ENCODE measurements at regions not wholly inside any gene's neighbourhood (a gene's known extent, or its start where the extent isn't known, plus 50 kb on each side); places are given as distances from the start of the nearest gene placed in this dataset.

GRCh38 chr9:30796764-30797163 is 1587.7 kb upstream of the ACO1 start:
- intact Hi-C loops (cut with DNase I) = no loop called here
- H3K9me3 ChIP-seq = no peaks in the 10 kb centered on the region
- no peak for TF ChIP-seq CTCF (IDR thresholded peaks at IDR 0.05)
- no peak for DNase-seq
- no peaks in the 10 kb centered on the region for H3K27me3 ChIP-seq
- no peak overlapping the region for H3K4me3 ChIP-seq
- no peaks in the 10 kb centered on the region for H3K4me1 ChIP-seq
- no peak overlapping the region for H3K27ac ChIP-seq
- ATAC-seq = no peak
- H3K36me3 ChIP-seq = no peaks in the 10 kb centered on the region

GRCh38 chr9:30799527-30800101 is 1584.8 kb upstream of the ACO1 start:
- H3K4me1 ChIP-seq = no peaks in the 10 kb centered on the region
- H3K4me3 ChIP-seq = no peak overlapping the region
- no peaks in the 10 kb centered on the region for H3K27me3 ChIP-seq
- H3K9me3 ChIP-seq = no peaks in the 10 kb centered on the region
- H3K36me3 ChIP-seq = no peaks in the 10 kb centered on the region
- H3K27ac ChIP-seq = no peak overlapping the region
- TF ChIP-seq CTCF (IDR thresholded peaks at IDR 0.05) = no peak
- intact Hi-C loops (cut with DNase I) = no loop called here
- ATAC-seq (no peak), DNase-seq (peak; percentile 39)

- Histone ChIP-seq H3K4me1 (no peaks in the 10 kb centered on the region), H3K36me3 (no peaks in the 10 kb centered on the region), H3K9me3 (no peaks in the 10 kb centered on the region), H3K27me3 (no peaks in the 10 kb centered on the region), H3K27ac (no peak overlapping the region), H3K4me3 (no peak overlapping the region)
- ATAC-seq (no peak), DNase-seq (peak; percentile 29)
- no peak for TF ChIP-seq CTCF (IDR thresholded peaks at IDR 0.05)
- intact Hi-C loops (cut with DNase I) = no loop called here
Observed at GRCh38 chr9:30800421-30800820, 1584.0 kb upstream of the ACO1 start.

- Histone ChIP-seq H3K9me3 (no peaks in the 10 kb centered on the region), H3K4me1 (no peaks in the 10 kb centered on the region), H3K36me3 (no peaks in the 10 kb centered on the region), H3K4me3 (no peak overlapping the region), H3K27ac (no peak overlapping the region), H3K27me3 (no peaks in the 10 kb centered on the region)
- no peak for ATAC-seq
- intact Hi-C loops (cut with DNase I) = no loop called here
- no peak for TF ChIP-seq CTCF (IDR thresholded peaks at IDR 0.05)
- DNase-seq = no peak
Observed at GRCh38 chr9:30812821-30813220, 1571.6 kb upstream of the ACO1 start.

GRCh38 chr9:30815585-30815984 is 1568.9 kb upstream of the ACO1 start:
- intact Hi-C loops (cut with DNase I) = no loop called here
- no peaks in the 10 kb centered on the region for H3K27me3 ChIP-seq
- no peaks in the 10 kb centered on the region for H3K9me3 ChIP-seq
- no peak overlapping the region for H3K27ac ChIP-seq
- H3K4me1 ChIP-seq = no peaks in the 10 kb centered on the region
- no peak for TF ChIP-seq CTCF (IDR thresholded peaks at IDR 0.05)
- no peaks in the 10 kb centered on the region for H3K36me3 ChIP-seq
- DNase-seq = no peak
- no peak for ATAC-seq
- no peak overlapping the region for H3K4me3 ChIP-seq

GRCh38 chr9:30845136-30845535 is 1539.3 kb upstream of the ACO1 start:
- Histone ChIP-seq H3K9me3 (no peaks in the 10 kb centered on the region), H3K27ac (no peak overlapping the region), H3K4me1 (no peaks in the 10 kb centered on the region), H3K36me3 (no peaks in the 10 kb centered on the region), H3K4me3 (no peak overlapping the region), H3K27me3 (no peaks in the 10 kb centered on the region)
- DNase-seq = no peak
- no peak for ATAC-seq
- intact Hi-C loops (cut with DNase I) = no loop called here
- no peak for TF ChIP-seq CTCF (IDR thresholded peaks at IDR 0.05)
